ENCODE measurements at regions not wholly inside any gene's neighbourhood (a gene's known extent, or its start where the extent isn't known, plus 50 kb on each side); places are given as distances from the start of the nearest gene placed in this dataset.

DNA sequence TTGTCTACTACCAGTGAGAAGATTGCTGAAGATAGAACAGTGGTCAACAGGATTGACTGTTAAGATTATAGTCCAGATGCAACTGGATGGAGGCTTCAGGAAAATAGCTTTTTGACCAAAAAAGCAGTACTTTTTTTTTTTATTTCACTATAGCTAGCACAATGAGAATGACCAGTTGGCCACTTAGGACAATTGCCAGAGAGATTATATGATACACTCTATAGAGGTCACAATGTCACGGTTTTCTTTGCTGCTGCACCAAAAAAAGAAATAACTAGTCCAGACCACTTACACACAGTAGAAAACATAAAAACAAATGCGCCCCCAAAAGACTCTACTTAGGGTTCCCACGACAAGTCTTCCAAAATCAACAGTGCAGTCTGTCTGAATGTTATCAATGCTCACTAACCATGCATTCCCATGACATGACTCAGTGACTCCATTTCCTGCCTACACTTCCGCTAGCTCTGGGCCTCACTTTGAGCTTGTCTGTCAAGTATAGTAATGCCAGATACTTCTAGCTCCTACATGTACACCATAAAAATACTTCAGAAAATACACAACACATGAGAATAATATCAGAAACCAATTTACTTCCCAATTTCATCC, 209.1 kb upstream of the STARD13 start:
- H3K4ac ChIP-seq (ENCODE audit: low read depth, low read length): no peak overlapping the region
- peaks cover 3% of the 10 kb centered on the region; the same call in 1 of the 2 replicates for H3K4me1 ChIP-seq (ENCODE audit: insufficient read depth, low read length)
- no peak for DNase-seq
- Mint-ChIP-seq H3K4me1 (peaks cover 25% of the 10 kb centered on the region in 2 experiments), H3K27me3 (ENCODE audit: low read depth) (no peaks in the 10 kb centered on the region), H3K27ac (no peak overlapping the region; a peak in 1 of 7 replicates), H3K4me3 (no peak overlapping the region), H3K36me3 (ENCODE audit: insufficient read depth in 1 of 3, low read depth in 3 of 3) (0 out of 7 replicates have a peak, but pooled peaks cover 0 to 3% (median 0%) of the 10 kb centered on the region in 3 experiments), H3K9me3 (no peaks in the 10 kb centered on the region; a peak in 1 of 5 replicates)
- no peaks in the 10 kb centered on the region for H3K9me3 ChIP-seq (ENCODE audit: control insufficient read depth, low read depth, low read length)
- H2BK20ac ChIP-seq (ENCODE audit: low read depth, low read length, poor library complexity, severe bottlenecking): no peak overlapping the region
- H3K23ac ChIP-seq (ENCODE audit: insufficient read length, low read depth, low read length): no peak overlapping the region
- no peak overlapping the region for H3K9ac ChIP-seq (ENCODE audit: extremely low read depth, insufficient read length, low read length)
- H3K27me3 ChIP-seq (ENCODE audit: insufficient read depth, low read length): no peaks in the 10 kb centered on the region
- H3K14ac ChIP-seq (ENCODE audit: insufficient read depth, low read length): no peak overlapping the region
- H2BK15ac ChIP-seq (ENCODE audit: low read depth, low read length): no peak overlapping the region
- no peaks in the 10 kb centered on the region for H3K79me1 ChIP-seq (ENCODE audit: insufficient read depth, low read depth, low read length, poor library complexity, severe bottlenecking)
- no peak overlapping the region for H2AFZ ChIP-seq (ENCODE audit: low read length)
- no peak overlapping the region for H4K8ac ChIP-seq (replicated peaks; ENCODE audit: insufficient read length, low read depth, low read length)
- H4K5ac ChIP-seq (ENCODE audit: insufficient read length, low read depth, low read length): no peak overlapping the region
- no peak overlapping the region for H4K91ac ChIP-seq (ENCODE audit: insufficient read length, low read depth, low read length)
- H2AK5ac ChIP-seq (ENCODE audit: insufficient read length, low read length): no peak overlapping the region
- H3T11ph ChIP-seq (ENCODE audit: low read length): no peak overlapping the region
- H3K79me2 ChIP-seq (ENCODE audit: insufficient read depth, low read length): no peaks in the 10 kb centered on the region
- no peaks in the 10 kb centered on the region for H4K20me1 ChIP-seq (ENCODE audit: control insufficient read depth, insufficient read depth, insufficient read length)
- WGBS (ENCODE audit: extremely low coverage, insufficient read length, low lambda C conversion rate): no CpG with 5 or more reads among the region's 4 CpGs
- H2BK12ac ChIP-seq (ENCODE audit: insufficient read length, low read depth, low read length): no peak overlapping the region
- H3K56ac ChIP-seq (ENCODE audit: insufficient read length, low read depth, low read length): no peak overlapping the region
- H3K23me2 ChIP-seq (ENCODE audit: insufficient read length, low read depth, low read length, poor library complexity, severe bottlenecking): no peaks in the 10 kb centered on the region
- H2BK5ac ChIP-seq (ENCODE audit: insufficient read length, low read length): no peak overlapping the region
- no peak overlapping the region for H2BK120ac ChIP-seq (ENCODE audit: low read depth, low read length, poor library complexity, severe bottlenecking)
- TF ChIP-seq, protein P1, sequence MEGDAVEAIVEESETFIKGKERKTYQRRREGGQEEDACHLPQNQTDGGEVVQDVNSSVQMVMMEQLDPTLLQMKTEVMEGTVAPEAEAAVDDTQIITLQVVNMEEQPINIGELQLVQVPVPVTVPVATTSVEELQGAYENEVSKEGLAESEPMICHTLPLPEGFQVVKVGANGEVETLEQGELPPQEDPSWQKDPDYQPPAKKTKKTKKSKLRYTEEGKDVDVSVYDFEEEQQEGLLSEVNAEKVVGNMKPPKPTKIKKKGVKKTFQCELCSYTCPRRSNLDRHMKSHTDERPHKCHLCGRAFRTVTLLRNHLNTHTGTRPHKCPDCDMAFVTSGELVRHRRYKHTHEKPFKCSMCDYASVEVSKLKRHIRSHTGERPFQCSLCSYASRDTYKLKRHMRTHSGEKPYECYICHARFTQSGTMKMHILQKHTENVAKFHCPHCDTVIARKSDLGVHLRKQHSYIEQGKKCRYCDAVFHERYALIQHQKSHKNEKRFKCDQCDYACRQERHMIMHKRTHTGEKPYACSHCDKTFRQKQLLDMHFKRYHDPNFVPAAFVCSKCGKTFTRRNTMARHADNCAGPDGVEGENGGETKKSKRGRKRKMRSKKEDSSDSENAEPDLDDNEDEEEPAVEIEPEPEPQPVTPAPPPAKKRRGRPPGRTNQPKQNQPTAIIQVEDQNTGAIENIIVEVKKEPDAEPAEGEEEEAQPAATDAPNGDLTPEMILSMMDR (conservative IDR thresholded peaks at IDR 0.05): no peak
- H3K27ac ChIP-seq (ENCODE audit: insufficient read length, low read depth, low read length): no peak overlapping the region
- H3K18ac ChIP-seq (ENCODE audit: insufficient read length, low read depth, low read length): no peak overlapping the region
- no peak overlapping the region for H3K4me2 ChIP-seq (ENCODE audit: insufficient read depth, insufficient read length, low read length)
